Pancreas (tissue), 10 donors: ENCODE measurements at regions not wholly inside any gene's neighbourhood (a gene's known extent, or its start where the extent isn't known, plus 50 kb on each side); places are given as distances from the start of the nearest gene placed in this dataset.

Experiments used
- ATAC-seq, 4 donors: fragments of 200-7000 bp; cut with Tn5 transposase; one replicate each; pipeline versions ENCODE4 v1.8.0 to v1.9.1; 2020; ENCODE audit warnings: mild to moderate bottlenecking in 4 of 4, moderate library complexity in 4 of 4
- DNase-seq, 6 donors: peaks; one replicate each; pipeline ENCODE4 v3.0.0-alpha.2; 2020
- FAIRE-seq: peaks from 2 replicates; lab custom pipeline; 2012; peaks lifted over from hg19 to GRCh38; lab: Jason Lieb, UNC
- H3K27ac ChIP-seq, 4 donors: fragments of 200-600 bp; sonication (generic); 1 replicate in 3 of 4; 2 replicates in 1 of 4; pipeline versions ENCODE4 v1.5.0 to v1.8.0; 2020
- H3K27me3 ChIP-seq, 4 donors: fragments of 200-600 bp; one replicate each; pipeline ENCODE4 v1.8.0; 2021
- H3K36me3 ChIP-seq, 3 donors: fragments of 200-600 bp; sonication (generic) in 1 of 3; one replicate each; pipeline versions ENCODE4 v1.5.0 to v1.8.0; 2020 to 2021
- H3K4me1 ChIP-seq, 3 donors: fragments of 200-600 bp; one replicate each; pipeline ENCODE4 v1.8.0; 2021
- H3K4me3 ChIP-seq, 4 donors: fragments of 200-600 bp; sonication (generic) in 2 of 4; one replicate each; pipeline versions ENCODE4 v1.5.0 to v1.8.0; 2020 to 2021
- H3K9me3 ChIP-seq, 4 donors: fragments of 200-600 bp; one replicate each; pipeline ENCODE4 v1.8.0; 2021
- CTCF ChIP-seq, 4 donors: fragments of 200-600 bp; sonication (generic) in 3 of 4; IDR thresholded peaks; one replicate each; pipeline versions ENCODE4 v1.5.0 to v1.8.0; 2021; ENCODE audit warnings: antibody characterized with exemption in 4 of 4
- WGBS, 2 donors: extraction: QIAGEN DNeasy Blood & Tissue Kit; methylation state at CpG; one replicate each; pipeline ENCODE4 v1.1.7; 2013; 5-methylcytosine and 5-hydroxymethylcytosine counted together
- intact Hi-C, 3 donors: fragments of 100-400 bp; cut with DNase I; formaldehyde crosslinking; loops; one replicate each; pipeline versions ENCODE4 v1.11.1 to v1.14.2; 2022
- donor health status: healthy with polysubstance abuse.
- donor health status: DM: no; HTN: no; CAD: no; lungs with moderate emphysema.
- donor health status: DM: no; HTN: no; CAD: no.
- donor health status: control.
- donor health status: control.
- donor health status: Bipolar disorder and iron deficiency.
- donor health status: DM: yes; HTN: yes; CAD: no.
- donor health status: DM: no; HTN: no; CAD: no.
- donor health status: DM: no; HTN: no; CAD: no.
- donor health status: DM: yes; HTN: yes; CAD: no.

GRCh38 chr5:126268697-126269315 lies 154.4 kb upstream of the GRAMD2B start:
- no peak overlapping the region for H3K4me3 ChIP-seq
- no peak for TF ChIP-seq CTCF (IDR thresholded peaks at IDR 0.05)
- no peaks in the 10 kb centered on the region for H3K4me1 ChIP-seq
- whole genome bisulfite sequencing, 2 donors = 48% methylated on average over 3 of the region's 3 CpGs
- intact Hi-C loops = no loop called here
- no peak for ATAC-seq
- H3K9me3 ChIP-seq = no peaks in the 10 kb centered on the region
- DNase-seq = no peak
- FAIRE-seq = no peak
- H3K27me3 ChIP-seq = no peaks in the 10 kb centered on the region
- H3K36me3 ChIP-seq = no peaks in the 10 kb centered on the region
- no peak overlapping the region for H3K27ac ChIP-seq

GRCh38 chr5:126269511-126269910 lies 153.7 kb upstream of the GRAMD2B start:
- no peak for TF ChIP-seq CTCF (IDR thresholded peaks at IDR 0.05)
- Histone ChIP-seq H3K36me3 (no peaks in the 10 kb centered on the region), H3K4me3 (no peak overlapping the region), H3K27ac (no peak overlapping the region), H3K4me1 (no peaks in the 10 kb centered on the region), H3K9me3 (no peaks in the 10 kb centered on the region), H3K27me3 (no peaks in the 10 kb centered on the region)
- intact Hi-C loops = no loop called here
- ATAC-seq = no peak
- no peak for DNase-seq
- WGBS, 2 donors = 83 to 86% methylated on average over 1 of the region's 1 CpG
- FAIRE-seq = no peak

- Histone ChIP-seq H3K4me1 (no peaks in the 10 kb centered on the region), H3K9me3 (no peaks in the 10 kb centered on the region), H3K4me3 (no peak overlapping the region), H3K27me3 (no peaks in the 10 kb centered on the region), H3K36me3 (no peaks in the 10 kb centered on the region), H3K27ac (no peak overlapping the region)
- DNase-seq (no peak), FAIRE-seq (no peak), ATAC-seq (no peak)
- 86 to 92% methylated on average over 3 of the region's 3 CpGs for WGBS, 2 donors
- no peak for TF ChIP-seq CTCF (IDR thresholded peaks at IDR 0.05)
- intact Hi-C loops = no loop called here
Measured at GRCh38 chr5:126271141-126271540, 152.1 kb upstream of the GRAMD2B start.

GRCh38 chr5:126274076-126274762 lies 149.0 kb upstream of the GRAMD2B start:
- Histone ChIP-seq H3K4me3 (no peak overlapping the region), H3K4me1 (no peaks in the 10 kb centered on the region), H3K27ac (no peak overlapping the region), H3K27me3 (no peaks in the 10 kb centered on the region), H3K36me3 (no peaks in the 10 kb centered on the region), H3K9me3 (no peaks in the 10 kb centered on the region)
- no peak for TF ChIP-seq CTCF (IDR thresholded peaks at IDR 0.05)
- intact Hi-C loops = no loop called here
- WGBS, 2 donors = 51 to 70% methylated on average over 2 of the region's 2 CpGs
- DNase-seq (no peak), FAIRE-seq (no peak), ATAC-seq (peak in 1 of 4 donors; percentile 50)

- Histone ChIP-seq H3K36me3 (no peaks in the 10 kb centered on the region), H3K27ac (no peak overlapping the region), H3K27me3 (no peaks in the 10 kb centered on the region), H3K4me1 (no peaks in the 10 kb centered on the region), H3K9me3 (no peaks in the 10 kb centered on the region), H3K4me3 (no peak overlapping the region)
- intact Hi-C loops = no loop called here
- TF ChIP-seq CTCF (IDR thresholded peaks at IDR 0.05) = no peak
- FAIRE-seq = no peak
- DNase-seq = no peak
- no peak for ATAC-seq
- 54 to 67% methylated on average over 3 of the region's 3 CpGs for WGBS, 2 donors
Measured at GRCh38 chr5:126274763-126275125, 148.5 kb upstream of the GRAMD2B start.
